DMS114 treated with DMSO at 0.1 percent for 48 hours (cell line): ENCODE measurements at regions not wholly inside any gene's neighbourhood (a gene's known extent, or its start where the extent isn't known, plus 50 kb on each side); places are given as distances from the start of the nearest gene placed in this dataset.
"Not testable (repeated sequence)": the region's sequence is repeated elsewhere in the genome, so short reads cannot be mapped to it uniquely, and the experiment has no call there.

Source experiments
- DNase-seq: peaks from one replicate; lab custom pipeline; 2025; ENCODE audit not compliant: unreplicated experiment; lab: John Stamatoyannopoulos, UW

DNA sequence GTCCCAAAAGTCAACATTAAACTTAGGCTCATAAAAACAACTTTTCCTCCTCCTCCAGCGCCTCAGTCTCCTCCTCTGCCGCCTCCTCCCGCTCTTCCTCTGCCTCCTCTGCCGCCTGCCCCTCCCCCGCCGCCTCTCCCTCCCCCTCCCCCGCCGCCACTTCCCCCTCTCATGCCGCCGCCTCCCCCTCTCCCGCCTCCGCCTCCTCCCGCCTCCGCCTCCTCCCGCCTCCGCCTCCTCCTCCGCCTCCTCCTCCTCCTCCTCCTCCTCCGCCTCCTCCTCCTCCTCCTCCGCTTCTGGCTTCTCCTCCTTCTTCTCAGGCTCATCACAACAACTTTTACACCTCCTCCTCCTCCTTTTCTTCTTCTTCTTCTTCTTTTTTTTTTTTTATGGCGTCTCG lies 599.9 kb downstream of the TMEM182 start:
- DNase-seq, result peak; percentile 18

DNA sequence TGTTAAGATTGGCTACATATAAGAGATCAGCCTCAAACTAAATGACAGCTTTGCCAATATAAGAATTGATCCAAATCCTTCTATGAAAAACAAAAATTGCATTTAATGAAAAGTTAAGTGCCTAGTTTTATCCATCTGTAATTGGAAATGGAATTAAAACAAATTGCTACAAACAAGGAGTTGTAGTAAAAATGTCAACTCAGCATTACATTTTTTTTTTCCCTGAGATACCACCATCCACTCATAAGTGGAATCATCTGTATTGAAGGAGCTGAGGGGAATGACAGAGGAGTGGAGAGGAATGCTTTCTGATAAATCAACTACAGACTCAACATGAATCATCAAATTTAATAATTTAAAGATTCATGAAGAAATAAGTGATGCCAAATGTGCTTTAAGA lies 601.8 kb downstream of the TMEM182 start:
- no peak for DNase-seq

DNA sequence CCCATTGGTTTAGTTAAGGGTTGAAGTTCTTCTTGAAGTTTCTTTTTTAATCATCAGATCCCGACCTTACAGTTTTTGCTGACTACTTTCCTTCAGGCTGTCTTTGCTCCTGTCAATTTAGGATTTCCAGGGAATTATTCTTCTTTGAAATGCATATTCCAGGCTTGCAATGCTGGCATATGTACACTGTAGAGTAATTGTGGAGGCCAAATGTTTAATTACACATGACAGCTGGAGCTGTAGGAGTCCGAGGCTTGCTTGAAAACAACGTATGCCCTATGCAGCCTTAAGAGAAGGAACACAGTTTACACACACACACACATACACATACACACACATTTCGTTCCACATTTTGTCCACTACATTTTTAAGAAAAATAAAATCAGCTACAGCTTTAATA lies 602.3 kb downstream of the TMEM182 start:
- no peak for DNase-seq

DNA sequence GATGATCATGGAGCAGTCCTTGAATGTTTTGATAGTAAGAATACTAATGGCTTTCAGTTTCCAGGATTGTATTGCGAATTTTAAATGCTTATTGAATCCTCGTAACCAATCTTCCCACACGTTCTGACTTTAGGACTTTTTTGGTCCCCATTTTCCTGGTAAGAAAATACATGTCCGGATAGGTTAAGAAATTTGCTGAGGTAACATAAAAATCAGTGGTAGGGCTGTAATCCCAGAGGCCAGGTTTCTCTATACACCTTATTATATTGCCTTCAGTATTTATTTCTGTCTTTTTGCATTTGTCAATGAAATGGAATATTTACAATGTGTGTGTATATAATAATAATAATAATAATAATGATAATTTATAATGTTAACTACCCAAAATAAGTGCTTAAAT lies 603.2 kb downstream of the TMEM182 start:
- DNase-seq, result no peak

DNA sequence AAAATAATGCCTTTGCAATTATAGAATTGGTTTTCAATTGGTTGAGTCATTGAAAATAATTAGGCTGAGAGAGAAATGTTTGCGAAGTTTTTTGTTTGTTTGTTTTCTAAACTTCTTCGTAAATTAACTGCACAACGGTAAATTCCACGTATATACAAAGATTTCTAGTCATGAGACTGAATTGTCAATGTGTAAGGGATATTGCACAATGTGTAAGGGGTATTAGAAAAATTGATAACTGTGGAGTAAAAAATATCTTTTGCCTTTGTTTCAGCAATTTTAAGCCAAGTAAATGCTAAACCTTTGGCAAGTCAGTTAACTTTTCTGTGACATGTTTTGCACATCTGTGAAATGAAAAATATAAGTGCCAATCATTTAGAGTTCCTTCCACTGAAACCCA lies 606.0 kb downstream of the TMEM182 start:
- no peak for DNase-seq

DNA sequence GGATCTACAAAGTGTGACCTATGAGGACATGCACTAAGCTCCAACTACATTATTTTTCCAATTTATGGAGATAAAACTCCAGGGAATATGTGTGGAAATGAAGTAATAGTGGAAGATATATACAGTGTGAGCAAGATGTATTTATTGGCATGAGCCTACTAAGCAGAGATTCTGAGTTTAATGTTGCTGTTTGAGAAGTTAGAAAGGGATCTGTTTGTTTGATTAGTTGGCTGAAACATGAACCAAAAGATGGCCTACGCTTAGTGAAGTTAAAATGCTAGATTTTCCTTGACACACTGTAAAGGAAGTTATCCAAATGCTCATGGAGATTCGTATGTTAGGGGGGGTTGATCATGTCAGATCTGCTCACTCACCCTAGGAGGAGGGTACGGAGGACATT lies 621.7 kb downstream of the TMEM182 start:
- DNase-seq, result no peak

DNA sequence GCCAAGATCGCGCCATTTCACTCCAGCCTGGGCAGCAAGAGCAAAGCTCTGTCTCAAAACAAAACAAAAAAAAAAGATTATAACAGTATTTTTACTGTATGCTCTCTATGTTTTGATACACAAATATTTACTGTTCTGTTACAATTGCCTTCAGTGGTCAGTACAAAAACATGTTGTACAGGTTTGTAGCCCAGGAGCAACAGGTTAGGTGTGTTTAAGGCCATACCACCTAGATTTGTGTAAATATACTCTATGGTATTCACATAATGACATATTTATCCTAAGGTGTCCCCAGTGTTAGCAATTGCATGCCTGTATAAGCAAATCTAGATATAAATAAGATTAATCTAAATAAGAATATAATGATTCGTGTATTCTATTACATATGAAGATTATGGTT lies 625.0 kb downstream of the TMEM182 start:
- no peak for DNase-seq

DNA sequence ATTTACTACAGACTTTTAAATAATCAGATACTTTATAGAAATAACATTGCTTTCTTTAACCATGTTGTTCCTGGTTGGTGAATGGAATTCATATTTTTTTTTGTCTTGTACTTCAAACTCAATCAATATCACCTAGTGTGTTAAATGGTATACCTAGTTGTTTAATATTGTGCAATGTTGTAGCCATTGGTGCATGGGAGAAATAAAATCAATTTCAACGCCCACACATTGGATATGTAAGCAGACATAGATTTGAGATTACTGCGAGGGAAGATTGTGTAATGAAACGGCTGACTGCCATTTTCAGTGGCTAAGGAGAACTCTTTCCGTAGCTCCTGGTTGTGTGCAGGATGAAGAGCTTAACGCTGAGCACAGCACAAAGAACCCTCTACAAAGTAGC lies 626.1 kb downstream of the TMEM182 start:
- no peak for DNase-seq

DNA sequence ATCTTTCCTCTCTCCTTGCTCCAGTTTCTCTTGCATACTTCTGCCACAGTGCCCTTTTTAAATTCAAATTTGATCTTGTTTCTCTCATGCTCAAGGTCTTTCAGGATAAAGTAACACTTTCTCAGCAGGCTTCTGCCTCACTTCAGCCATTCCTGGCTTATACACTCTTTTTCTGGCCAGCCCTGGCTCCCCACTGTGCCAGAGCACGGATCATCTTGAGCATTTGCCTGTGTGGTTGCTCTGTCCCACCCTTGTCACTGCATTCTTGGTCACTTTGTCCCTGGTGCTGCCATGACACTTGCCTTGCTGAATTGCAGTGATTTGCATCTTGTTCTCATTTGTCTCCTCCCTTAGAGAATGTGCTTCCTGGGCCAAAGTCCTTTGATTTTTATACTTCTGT lies 634.3 kb downstream of the TMEM182 start:
- no peak for DNase-seq

DNA sequence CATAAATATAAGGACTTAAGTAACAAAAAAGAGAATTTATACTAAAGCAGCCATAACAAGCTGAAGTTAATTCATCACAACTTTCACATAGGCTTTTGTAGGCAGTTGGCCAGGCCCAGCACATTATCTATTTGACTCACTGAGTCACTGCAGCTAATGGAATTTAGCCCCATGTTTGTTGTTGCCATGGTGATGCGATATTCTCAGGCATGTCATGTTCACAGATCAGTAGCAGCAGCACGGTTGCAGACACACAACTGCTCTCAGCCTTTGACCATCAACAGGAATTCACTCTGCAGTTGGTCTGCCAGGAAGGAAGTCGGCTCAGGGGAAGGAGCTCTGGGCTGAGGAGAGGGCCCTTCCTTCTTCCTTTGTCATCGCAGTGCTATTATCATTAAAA lies 639.8 kb downstream of the TMEM182 start:
- no peak for DNase-seq

DNA sequence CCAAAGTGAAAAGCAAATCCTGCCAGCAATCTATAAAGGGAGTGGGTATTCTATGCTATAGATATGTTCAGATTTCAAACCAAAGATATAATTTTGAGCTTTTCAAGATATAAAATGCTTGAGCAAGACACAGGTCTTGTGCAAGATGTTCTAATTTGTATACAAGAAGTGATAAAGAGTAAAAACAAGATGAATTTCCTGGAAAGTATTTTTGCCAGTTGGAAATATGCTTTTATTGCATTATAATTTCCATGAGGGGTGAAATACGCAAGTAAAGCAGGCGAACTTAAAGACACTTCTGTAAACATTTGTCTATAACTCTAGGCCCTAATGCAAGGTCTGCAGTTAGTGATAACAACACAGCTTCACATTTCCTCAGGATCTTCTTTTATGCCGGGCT lies 640.5 kb downstream of the TMEM182 start:
- no peak for DNase-seq

DNA sequence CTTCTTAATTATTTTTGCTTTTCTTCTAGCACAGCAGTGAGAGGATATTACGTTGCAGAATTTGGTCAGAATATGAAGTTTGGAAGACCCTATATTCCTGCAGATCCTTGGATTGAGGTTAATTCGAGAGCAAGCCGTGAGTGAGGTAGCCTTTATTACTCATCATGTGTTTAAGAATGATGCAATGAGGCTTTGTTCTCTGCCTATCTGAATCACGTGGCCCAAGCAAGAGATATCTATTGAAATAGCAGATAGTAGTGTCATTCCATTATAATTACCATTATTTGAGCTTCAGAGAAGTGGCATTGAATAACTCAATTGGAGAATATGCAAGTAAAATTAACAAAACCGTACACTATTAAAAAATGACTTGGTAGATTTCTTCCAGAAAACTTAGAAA lies 641.1 kb downstream of the TMEM182 start:
- DNase-seq, result no peak

DNA sequence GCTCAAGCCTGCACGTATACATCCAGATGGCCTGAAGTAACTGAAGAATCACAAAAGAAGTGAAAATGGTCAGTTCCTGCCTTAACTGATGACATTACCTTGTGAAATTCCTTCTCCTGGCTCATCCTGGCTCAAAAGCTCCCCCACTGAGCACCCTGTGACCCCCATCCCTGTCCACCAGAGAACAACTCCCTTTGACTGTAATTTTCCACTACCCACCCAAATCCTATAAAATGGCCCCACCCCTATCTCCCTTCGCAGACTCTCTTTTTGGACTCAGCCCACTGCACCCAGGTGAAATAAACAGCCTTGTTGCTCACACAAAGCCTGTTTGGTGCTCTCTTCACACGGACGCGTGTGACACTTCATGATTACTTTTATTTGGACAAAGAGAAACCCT lies 641.6 kb downstream of the TMEM182 start:
- DNase-seq, result not testable (repeated sequence)

DNA sequence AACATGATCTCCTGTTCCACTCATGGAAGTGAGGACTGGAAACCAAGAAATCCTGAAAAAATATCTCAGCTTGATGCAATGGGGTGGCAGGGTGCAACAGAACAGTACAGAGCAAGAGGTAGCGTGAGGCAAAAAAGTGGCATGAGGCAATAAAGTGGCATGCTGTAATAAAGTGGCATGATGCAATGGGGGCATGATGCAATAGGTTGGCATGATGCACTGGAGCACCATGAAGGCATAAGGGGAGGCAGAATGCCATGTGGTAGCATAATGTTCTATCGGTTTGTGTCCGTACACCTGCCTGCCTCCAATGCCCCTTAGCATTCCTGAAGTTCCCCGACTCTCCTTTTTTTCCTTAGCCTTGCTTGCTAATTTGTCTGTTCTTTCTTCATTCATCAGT lies 648.4 kb downstream of the TMEM182 start:
- no peak for DNase-seq

DNA sequence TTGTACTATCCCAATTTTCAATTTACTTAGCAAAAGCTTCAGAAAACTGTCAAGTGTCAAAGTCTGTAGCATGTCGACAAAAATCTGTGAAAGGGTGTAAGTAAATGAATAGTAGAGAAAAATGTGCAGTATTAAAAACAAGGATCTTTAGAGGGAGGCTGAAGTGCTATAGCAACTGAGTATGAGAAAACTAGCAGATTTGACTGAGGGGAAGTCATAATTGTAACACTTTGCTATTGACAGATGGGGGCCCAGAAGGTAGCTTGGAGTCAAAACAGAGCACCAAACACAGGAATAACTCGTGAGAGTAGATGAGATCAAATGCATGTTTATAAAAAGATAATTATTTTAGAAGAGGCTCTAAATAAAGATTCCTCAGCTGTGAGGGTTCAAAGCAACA lies 657.7 kb downstream of the TMEM182 start:
- DNase-seq, result no peak

DNA sequence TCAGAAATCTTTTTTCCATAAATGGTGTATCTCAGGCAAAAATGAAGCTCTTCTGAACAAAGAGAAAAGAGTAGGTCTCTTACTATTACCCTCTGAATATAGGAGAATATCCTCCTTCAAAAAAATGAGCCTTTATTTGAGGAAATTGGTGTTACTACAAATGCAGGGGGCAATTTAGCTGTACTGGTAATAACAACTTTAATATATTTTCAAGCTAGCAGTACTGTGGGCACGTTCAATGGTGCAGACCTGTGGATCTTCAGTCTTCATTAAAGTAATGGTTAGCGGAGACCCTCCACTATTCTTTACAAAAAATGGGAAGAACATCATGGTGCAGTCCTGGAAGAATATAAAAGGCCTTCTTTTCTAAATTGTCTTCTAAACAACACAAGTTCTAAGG lies 661.3 kb downstream of the TMEM182 start:
- DNase-seq, result no peak

DNA sequence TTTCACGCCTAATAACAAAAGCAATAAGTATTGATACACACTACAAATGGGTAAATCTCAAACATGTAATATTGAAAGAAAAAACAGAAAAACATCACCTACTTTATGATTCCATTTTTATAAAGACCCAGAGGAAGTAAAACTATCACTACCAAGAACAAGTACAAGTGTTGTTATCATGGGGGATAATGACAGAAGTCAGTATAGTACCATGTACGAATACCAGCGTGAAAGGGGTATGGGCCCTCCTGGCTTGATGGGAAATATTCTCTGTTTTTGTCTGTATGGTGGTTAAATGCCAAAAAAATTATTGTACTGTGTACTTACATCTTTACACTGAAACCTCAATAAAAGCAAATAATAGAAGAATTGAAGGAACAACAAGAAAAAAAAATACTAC lies 665.7 kb downstream of the TMEM182 start:
- no peak for DNase-seq

DNA sequence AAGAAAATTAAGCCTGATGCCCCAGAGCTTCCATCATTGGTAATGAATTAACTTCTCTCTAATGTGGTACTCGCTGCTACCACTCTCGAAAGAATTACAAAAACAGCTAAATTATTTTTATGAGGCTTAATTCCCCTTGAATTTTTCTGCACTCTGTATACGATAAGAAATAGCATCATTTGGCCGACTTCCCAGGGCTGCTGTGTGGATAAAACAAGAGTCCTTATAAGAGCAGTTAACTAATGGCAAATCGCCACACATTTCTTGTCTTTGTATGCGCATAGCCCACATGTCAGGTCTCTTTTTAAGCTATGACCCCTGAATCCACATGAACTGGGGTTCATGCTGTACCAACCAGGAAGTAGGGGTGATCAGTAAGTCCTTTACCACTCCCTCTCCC lies 668.4 kb downstream of the TMEM182 start:
- no peak for DNase-seq

DNA sequence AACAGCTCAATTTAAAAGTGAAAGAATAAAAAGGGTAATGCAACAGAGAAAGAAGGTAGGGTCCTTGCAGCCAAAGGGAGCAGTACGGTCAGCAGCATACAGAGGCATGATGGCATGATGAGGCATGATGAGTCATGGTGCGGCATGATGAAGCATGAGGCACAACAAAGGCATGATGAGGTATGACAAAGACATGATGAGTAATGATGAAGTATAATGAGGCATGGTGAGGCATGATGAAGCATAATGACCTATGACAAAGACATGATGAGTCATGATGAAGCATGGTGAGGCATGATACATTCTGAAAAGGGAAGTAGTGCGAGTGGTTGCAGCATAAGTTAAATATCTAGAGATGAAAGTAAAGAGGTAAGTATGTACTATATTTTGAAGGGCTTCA lies 673.2 kb downstream of the TMEM182 start:
- no peak for DNase-seq

DNA sequence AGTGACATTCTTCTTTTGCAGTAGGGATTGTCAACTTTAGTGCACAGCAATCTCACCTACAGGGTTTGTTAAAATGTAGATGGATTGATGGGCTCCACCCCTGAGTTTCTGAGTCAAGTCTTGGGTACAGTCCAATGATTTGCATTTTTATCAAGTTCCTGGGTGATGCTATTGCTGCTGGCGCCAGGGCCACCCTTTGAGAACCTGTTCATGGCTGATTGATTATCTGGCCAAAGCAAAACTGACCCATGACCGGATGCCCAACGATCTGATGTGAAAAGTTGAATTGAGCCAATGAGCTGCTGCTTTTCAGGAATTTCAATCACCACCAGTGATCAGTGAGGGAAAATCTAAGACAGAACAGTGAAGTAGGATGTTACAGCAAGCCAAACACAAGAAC lies 675.3 kb downstream of the TMEM182 start:
- no peak for DNase-seq

DNA sequence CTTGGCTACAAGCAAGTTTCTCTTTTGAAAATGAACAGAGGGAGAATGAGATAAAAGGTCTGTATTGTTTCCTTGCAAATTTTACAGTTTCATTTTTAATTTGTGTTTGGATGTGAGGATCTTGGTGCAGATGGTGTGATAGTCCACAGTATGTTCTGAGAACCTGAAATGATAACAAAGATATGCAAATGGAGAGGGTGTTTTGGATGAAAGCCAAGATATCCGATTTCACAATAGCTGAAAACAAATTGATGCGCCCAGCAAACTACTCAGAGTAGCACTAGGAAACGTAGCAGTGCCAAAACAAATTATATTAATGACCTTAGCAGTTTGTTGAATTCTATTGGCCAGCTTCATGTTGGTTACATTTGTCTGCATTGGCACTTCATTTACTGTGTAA lies 683.5 kb downstream of the TMEM182 start:
- no peak for DNase-seq

DNA sequence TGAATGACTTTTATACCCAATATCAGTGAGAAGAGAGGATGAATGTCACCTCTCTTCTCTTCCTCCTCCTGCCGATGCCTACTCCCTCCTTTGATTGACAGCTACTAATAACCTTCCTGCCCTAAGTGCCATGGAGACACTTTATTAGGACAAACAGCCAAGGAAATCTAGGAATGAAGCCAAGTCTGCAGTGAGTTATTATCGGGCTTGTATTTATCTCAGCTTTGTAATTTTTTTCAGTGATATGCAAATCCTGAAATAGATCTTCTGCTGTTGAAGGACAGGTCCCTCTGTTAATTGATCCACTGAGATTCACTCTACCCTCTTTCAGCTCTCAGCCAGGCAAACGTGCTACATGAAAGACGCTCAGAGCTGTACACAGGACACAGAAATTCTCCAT lies 686.7 kb downstream of the TMEM182 start:
- no peak for DNase-seq

DNA sequence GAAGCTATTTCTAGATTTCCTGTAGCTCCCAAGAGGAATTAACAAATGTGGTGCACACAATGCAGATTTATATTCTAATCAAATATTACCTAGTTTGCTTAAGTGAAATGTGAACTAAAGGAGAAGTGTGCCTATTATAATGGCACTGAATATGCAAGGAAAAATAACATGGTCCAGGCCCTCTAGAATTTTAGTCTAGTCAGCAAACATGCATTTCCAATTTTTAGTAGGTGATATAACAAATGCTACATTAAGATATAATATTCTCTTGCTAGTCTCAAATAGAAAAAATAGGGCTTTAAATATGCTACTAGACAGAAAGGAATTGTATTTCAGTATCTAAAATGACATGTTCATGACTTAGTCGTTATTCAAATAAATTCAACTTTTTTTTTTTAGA lies 689.5 kb downstream of the TMEM182 start:
- DNase-seq, result no peak

DNA sequence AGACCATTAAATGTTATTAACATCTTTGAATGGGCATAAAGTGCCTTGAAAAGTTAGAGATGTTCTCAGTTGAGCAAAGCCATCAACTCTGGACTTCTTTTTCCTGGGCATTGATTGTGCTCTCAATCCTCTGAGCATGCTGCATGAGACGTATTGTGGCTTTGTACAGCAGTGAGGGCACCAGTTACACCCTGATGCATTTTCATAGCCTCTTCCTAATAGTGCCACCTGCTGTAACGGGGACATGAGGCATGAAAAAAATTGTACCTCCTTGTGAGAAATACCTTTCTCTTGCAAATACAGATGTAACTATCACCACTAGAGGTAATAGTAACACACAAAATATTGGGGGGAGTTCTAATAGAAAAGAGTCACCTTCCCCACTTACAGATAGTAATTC lies 697.5 kb downstream of the TMEM182 start:
- DNase-seq, result no peak
